ENCODE measurements at regions not wholly inside any gene's neighbourhood (a gene's known extent, or its start where the extent isn't known, plus 50 kb on each side); places are given as distances from the start of the nearest gene placed in this dataset.

DNA sequence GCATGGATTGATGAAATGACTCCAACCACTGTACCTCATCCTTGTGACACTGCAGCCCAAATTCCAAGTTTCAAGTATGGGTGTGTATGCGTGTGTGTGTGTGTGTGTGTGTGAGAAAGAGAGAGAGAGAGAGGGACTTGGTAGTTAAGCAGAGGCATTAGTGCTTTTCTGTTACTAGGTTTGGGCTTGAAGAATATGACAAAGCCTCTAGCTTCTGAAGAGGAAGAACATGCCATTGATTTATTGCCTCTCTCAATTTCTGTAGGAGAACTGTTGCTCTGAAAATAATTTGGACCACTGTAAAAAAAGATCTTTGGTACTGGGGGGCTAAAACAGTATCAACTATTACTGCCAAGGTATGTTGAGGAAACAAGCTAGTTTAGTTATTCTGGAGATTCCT, 139.2 kb downstream of the AQP9 start:
- H3K27me3 Mint-ChIP-seq (ENCODE audit: insufficient read depth, unreplicated experiment), result peaks cover 11% of the 10 kb centered on the region
- POLR2A ChIA-PET, result interaction anchor here (1.4 kb wide), 1 partner anchor 8 kb away, joined by 4 read pairs; no protein-coding TSS in a partner anchor
- no TSS peak for BruUV-seq (replicated peaks)
- CTCF ChIA-PET, result interaction anchor here (0.6 kb wide), 1 partner anchor 8 kb away, joined by 4 read pairs; no protein-coding TSS in a partner anchor
- intact Hi-C loops (cut with micrococcal nuclease), result no loop called here
- no peak for DNase-seq (ENCODE audit: unreplicated experiment)
- no peaks in the 10 kb centered on the region for H3K9me3 Mint-ChIP-seq (ENCODE audit: unreplicated experiment)
- no peak overlapping the region for H3K27ac Mint-ChIP-seq (ENCODE audit: low read depth, unreplicated experiment)
- no peaks in the 10 kb centered on the region for H3K4me1 Mint-ChIP-seq (ENCODE audit: insufficient read depth, unreplicated experiment)
- H3K4me3 Mint-ChIP-seq (ENCODE audit: unreplicated experiment), result no peak overlapping the region
- no peaks in the 10 kb centered on the region for H3K36me3 Mint-ChIP-seq (ENCODE audit: insufficient read depth, unreplicated experiment)
- TF ChIP-seq, protein P1, sequence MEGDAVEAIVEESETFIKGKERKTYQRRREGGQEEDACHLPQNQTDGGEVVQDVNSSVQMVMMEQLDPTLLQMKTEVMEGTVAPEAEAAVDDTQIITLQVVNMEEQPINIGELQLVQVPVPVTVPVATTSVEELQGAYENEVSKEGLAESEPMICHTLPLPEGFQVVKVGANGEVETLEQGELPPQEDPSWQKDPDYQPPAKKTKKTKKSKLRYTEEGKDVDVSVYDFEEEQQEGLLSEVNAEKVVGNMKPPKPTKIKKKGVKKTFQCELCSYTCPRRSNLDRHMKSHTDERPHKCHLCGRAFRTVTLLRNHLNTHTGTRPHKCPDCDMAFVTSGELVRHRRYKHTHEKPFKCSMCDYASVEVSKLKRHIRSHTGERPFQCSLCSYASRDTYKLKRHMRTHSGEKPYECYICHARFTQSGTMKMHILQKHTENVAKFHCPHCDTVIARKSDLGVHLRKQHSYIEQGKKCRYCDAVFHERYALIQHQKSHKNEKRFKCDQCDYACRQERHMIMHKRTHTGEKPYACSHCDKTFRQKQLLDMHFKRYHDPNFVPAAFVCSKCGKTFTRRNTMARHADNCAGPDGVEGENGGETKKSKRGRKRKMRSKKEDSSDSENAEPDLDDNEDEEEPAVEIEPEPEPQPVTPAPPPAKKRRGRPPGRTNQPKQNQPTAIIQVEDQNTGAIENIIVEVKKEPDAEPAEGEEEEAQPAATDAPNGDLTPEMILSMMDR (IDR thresholded peaks at IDR 0.05; ENCODE audit: unreplicated experiment), result no peak

DNA sequence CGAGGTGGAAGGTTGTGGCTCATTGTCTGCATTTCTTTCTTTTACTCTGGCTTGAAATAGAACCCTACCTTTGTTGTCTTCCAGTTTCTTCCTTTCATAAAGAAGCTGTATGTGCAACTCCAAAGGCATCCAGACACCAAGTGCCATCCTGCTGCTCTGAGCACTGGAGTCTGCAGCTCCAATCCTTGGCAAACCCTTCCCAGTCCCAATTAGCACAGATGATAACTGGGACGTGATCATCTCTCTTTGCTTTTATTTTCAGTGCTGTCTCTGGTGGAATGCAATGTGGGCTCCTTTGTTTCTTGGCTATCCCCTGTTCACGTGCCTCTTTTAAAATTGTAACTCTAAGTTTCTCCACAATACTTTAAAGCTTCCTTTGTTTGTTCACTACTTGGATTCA, 140.9 kb downstream of the AQP9 start:
- Mint-ChIP-seq H3K36me3 (ENCODE audit: insufficient read depth, unreplicated experiment) (no peaks in the 10 kb centered on the region), H3K4me3 (ENCODE audit: unreplicated experiment) (no peak overlapping the region), H3K4me1 (ENCODE audit: insufficient read depth, unreplicated experiment) (no peaks in the 10 kb centered on the region), H3K27ac (ENCODE audit: low read depth, unreplicated experiment) (no peak overlapping the region), H3K27me3 (ENCODE audit: insufficient read depth, unreplicated experiment) (peaks cover 11% of the 10 kb centered on the region), H3K9me3 (ENCODE audit: unreplicated experiment) (no peaks in the 10 kb centered on the region)
- DNase-seq (ENCODE audit: unreplicated experiment), result no peak
- intact Hi-C loops (cut with micrococcal nuclease), result no loop called here
- TF ChIP-seq, protein P1 (IDR thresholded peaks at IDR 0.05; ENCODE audit: unreplicated experiment), result no peak
- no TSS peak for BruUV-seq (replicated peaks)
- CTCF ChIA-PET, result interaction anchor here (0.5 kb wide), 1 partner anchor 465 kb away, joined by 3 read pairs; no protein-coding TSS in a partner anchor
- POLR2A ChIA-PET, result no interaction called here

DNA sequence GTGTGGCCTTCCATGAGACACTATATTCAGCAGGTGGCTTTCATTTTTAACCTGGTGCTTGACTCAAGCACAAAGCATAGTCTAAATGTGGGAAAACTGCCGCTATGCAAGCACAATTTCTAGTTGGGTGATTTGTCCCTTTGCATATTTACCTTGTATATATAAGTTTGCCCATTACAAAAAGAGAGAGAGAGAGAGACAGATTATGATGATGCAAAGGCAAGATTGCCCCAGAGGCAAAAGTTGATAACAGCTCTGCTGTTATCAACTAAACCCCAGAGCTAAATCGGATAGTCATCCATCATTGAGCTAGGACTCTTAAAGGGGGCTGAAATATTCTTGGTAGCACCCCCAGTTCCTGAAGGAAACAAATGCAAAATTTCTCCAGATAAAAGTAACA, 141.5 kb downstream of the AQP9 start:
- TF ChIP-seq, protein P1 (IDR thresholded peaks at IDR 0.05; ENCODE audit: unreplicated experiment), result no peak
- H3K36me3 Mint-ChIP-seq (ENCODE audit: insufficient read depth, unreplicated experiment), result no peaks in the 10 kb centered on the region
- no peaks in the 10 kb centered on the region for H3K4me1 Mint-ChIP-seq (ENCODE audit: insufficient read depth, unreplicated experiment)
- H3K27me3 Mint-ChIP-seq (ENCODE audit: insufficient read depth, unreplicated experiment), result peaks cover 11% of the 10 kb centered on the region
- no peak for DNase-seq (ENCODE audit: unreplicated experiment)
- no peaks in the 10 kb centered on the region for H3K9me3 Mint-ChIP-seq (ENCODE audit: unreplicated experiment)
- H3K4me3 Mint-ChIP-seq (ENCODE audit: unreplicated experiment), result no peak overlapping the region
- ChIA-PET CTCF (no interaction called here), POLR2A (no interaction called here)
- no peak overlapping the region for H3K27ac Mint-ChIP-seq (ENCODE audit: low read depth, unreplicated experiment)
- intact Hi-C loops (cut with micrococcal nuclease), result no loop called here
- no TSS peak for BruUV-seq (replicated peaks)

DNA sequence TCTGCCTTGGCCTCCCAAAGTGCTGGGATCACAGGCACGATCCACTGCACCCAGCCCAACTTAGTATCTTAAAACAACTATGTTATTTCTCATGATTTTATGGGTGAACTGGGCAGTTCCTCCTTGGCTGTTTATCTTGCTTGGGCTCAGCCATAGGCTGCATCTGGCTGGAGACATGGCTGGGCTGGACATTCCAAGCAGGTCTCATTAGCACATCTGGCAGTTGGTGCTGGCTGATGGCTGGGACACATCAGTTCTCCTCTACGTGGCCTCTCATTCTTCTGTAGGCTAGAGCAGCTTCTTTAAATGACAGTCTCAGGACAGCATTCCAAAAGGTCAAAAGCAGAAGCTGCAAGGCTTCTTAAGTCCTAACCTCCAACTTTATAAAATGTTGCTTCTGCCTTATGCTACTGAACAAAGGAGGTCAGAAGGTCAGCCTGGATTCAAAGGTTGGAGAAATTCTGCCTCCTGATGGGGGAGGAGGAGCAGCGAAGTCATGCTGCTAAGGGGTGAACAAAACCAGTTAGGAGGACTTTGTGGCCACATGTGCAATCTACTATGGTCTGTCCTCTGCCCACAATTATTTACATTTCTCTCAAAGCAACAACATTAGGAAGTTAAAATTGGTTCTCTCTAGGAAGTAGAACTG, 144.0 kb downstream of the AQP9 start:
- Mint-ChIP-seq H3K36me3 (ENCODE audit: insufficient read depth, unreplicated experiment) (no peaks in the 10 kb centered on the region), H3K27me3 (ENCODE audit: insufficient read depth, unreplicated experiment) (peaks cover 11% of the 10 kb centered on the region), H3K4me3 (ENCODE audit: unreplicated experiment) (no peak overlapping the region), H3K27ac (ENCODE audit: low read depth, unreplicated experiment) (no peak overlapping the region), H3K4me1 (ENCODE audit: insufficient read depth, unreplicated experiment) (peaks cover 8% of the 10 kb centered on the region), H3K9me3 (ENCODE audit: unreplicated experiment) (no peaks in the 10 kb centered on the region)
- intact Hi-C loops (cut with micrococcal nuclease), result no loop called here
- BruUV-seq (replicated peaks), result no TSS peak
- ChIA-PET CTCF (interaction anchor here (0.6 kb wide), 2 partner anchors 675 to 677 kb away, joined by 3 read pairs; no protein-coding TSS in a partner anchor), POLR2A (interaction anchor here (0.5 to 0.6 kb wide), 2 partner anchors 49 to 187 kb away, joined by 3 read pairs; no protein-coding TSS in a partner anchor)
- DNase-seq (ENCODE audit: unreplicated experiment), result no peak
- TF ChIP-seq, protein P1 (IDR thresholded peaks at IDR 0.05; ENCODE audit: unreplicated experiment), result no peak
